ENCODE measurements at regions not wholly inside any gene's neighbourhood (a gene's known extent, or its start where the extent isn't known, plus 50 kb on each side); places are given as distances from the start of the nearest gene placed in this dataset.
"Not testable (repeated sequence)": the region's sequence is repeated elsewhere in the genome, so short reads cannot be mapped to it uniquely, and the experiment has no call there.

DNA sequence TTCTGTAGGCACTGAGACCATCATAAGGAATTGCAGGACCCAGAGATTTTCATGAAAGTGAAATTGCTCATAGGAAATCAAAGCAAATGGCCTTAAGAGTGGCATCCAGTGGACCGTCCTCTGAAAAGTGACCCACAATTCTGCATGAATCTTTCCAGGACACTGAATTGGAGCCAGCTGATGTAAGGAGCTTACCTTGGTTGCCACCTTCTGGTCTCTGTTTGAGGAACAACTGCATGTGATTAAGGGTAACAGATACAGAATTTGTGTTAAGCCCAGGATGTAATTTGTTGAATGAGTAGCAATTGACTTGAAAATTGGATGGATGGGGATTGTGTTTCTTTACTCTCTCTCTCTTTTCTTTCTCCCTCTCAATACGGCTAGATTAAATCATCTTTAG, 49.9 kb upstream of the GAS1 start:
- no peak for DNase-seq (ENCODE audit: low spot score)

DNA sequence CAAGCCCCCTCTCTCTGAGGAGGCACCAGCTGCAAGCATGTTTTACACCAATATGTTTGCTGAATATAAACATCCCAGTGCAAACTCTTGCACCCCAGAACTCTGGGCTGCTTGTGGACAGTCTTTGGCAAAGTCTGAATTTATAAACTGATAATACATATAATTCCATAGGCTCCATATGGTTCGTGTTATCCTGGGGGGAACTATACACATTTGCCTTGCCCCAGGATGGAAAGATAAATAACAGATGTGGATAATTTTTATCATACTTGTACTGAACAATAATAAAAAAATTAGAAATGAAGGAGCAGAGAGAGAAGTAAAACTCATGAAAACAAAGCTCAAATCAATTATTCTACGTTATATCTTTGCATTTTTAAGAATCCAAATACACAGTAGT, 50.6 kb upstream of the GAS1 start:
- DNase-seq (ENCODE audit: low spot score) = no peak

DNA sequence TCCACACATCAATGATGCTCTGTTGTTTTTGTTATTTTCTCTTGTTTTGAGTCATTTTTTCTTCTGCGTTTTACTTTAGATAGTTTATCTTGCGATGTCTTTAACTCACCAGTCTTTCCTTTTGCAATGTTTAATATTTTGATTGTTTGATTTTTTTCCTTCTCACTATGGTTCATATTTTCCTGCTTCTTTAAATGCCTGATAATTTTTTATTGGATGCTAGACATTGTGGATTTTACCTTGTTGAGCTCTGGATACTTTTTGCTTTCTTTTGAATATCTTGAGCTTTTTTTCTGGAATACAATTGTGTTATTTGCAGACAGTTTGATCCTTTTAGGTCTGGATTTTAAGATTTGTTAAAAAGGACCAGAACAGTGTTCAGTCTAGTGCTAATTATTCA, 55.2 kb upstream of the GAS1 start:
- no peak for DNase-seq (ENCODE audit: low spot score)

DNA sequence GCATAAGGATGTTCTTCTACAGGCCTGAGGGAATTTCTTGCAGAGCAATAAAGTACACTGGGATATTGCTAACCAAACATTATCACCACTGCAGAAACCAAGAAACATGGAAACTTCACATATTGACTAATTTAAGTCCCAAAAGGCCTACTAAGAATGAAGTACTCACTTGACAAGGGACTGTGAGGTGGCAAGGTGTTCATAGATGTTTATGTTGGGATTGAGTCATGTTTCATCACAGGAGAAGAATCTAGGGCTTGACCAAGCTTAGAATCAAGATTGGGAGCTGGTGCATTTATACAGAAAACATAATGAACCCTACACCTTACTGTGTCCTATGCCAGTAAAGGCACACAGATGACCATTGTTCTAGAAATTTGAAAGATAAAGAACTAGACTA, 56.7 kb upstream of the GAS1 start:
- DNase-seq (ENCODE audit: low spot score) = no peak

DNA sequence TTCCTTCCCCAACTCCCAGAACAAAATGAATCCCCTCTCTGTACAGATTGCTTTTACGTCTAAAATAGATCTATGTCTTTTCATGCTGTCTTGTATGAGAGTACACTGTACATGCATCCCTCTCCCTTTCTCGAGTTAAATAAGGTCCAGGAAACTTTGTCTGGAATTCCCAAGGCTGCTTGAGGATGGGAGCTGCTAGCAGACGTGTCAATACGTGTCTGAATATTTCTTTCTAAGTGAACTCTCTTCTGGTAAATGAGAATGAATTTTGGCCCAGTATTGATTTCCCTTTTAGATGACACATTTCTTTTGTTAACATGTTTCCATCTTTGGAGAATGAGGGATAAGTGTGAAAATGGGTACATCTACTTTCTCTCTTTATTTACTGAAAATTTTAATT, 59.6 kb upstream of the GAS1 start:
- no peak for DNase-seq (ENCODE audit: low spot score)

DNA sequence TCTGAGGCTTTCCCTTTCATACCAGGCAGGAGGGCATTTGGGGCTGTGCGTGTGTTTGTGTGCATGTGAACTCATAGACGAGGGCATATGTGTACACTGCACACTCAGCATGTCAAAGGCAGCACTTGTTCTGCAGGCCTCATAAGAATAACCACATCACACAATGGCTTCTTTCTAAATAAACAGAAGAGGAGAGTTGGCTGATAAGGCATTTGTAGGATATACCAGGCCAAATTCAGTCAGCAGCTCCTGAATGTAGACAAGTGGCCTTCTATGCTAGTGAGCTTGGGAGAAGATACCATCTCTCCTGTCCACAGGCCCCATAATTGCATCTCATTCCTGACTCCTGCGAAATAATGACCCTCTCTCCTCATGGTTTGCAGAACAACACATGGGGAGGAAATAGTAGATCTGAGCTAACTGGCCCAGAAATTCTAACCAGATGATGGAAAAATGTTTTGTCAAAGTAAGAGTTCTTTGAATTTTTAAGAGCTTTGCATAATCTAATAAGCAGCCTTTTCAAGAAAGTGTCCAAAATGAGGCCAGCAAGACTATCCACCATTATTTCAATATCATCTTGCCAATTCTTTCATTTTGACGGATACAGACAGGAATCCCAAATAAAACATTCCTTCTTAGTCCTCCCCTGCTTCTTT, 60.5 kb upstream of the GAS1 start:
- peak; percentile 26 for DNase-seq (ENCODE audit: low spot score)

DNA sequence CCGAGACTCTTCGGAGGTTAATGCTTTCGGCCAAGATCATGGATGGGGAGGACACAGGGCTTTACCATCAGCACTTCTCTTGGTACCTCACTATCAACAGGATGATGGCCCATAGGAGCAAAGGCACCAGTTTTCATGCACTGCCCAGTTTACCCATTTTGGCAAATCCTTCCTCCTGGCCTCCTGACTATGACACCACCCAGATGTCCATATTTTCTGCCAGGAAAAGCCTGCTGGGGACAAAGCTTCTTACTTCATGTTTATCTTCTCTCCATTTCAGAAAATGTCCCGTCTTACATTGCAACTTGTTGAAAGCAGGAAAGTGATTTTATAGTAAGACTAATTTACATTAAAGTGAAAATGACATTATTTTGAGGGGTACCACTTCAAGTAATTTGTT, 61.4 kb upstream of the GAS1 start:
- no peak for DNase-seq (ENCODE audit: low spot score)

DNA sequence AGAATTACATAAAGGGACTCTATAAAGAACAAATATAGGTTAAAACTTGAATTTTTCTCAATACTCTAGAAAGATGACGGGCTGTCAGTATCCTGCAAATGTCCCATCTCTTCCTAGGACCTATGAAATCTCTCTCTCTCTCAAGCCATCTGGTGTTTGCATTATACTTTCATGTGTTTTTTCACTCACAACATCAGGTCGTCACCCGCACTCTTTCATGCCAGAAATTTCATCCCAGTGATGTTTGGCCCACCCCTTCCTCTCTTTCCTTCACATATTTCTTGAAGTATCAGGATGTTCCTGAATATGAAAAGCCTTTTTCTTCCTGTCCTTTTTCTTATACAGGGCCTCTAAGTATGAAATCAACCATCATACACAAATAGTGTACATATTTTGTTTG, 63.3 kb upstream of the GAS1 start:
- no peak for DNase-seq (ENCODE audit: low spot score)

DNA sequence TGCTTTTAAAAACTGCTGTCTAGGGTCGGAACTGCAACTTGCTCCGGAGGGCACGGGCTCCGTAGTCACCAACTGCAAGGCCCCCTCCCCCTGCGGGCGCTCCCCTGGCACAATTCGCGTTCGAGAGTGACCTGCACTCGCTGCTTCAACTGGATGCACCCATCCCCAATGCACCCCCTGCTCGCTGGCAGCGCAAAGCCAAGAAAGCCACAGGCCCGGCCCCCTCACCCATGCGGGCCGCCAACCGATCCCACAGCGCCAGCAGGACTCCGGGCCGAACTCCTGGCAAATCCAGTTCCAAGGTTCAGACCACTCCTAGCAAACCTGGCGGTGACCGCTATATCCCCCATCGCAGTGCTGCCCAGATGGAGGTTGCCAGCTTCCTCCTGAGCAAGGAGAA, 64.2 kb upstream of the GAS1 start:
- no peak for DNase-seq (ENCODE audit: low spot score)

DNA sequence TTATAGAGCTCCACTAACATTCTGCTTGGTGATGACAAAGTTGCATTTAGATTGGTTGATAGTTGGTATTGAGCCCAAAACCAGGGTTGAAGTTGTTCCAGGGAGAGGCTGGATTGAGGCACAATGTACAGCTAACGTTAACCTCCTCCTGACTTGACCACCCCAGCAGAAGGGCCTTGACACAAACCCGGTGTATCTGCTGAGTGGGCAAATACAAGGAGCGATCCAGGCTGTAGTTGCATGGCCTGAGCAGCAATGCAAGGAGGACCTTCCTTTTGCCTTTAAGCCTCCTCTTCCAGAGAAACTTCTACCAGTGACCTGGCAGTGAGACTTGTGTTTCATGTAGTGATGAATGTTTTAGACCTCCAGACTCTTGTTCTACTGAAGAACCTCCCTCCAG, 66.2 kb upstream of the GAS1 start:
- DNase-seq (ENCODE audit: low spot score) = no peak

DNA sequence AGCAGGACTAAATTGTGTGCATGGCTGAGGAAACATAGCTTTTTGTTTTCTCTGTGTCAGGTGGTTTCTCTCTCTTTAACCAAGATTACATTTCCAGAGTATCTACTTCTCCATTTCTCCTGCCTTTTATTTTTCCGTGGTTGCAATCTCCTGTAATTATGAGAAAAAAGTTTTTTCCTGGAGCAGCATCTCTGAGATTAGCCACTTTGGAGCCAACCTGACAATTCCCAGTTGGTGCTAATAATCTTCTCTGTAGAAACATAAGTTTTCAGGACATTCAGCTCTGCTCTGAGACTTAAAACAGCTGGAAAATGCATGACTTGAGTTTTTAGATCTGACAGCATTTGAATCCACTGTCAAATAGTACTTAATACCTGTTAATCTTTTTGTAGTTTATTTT, 67.1 kb upstream of the GAS1 start:
- DNase-seq (ENCODE audit: low spot score) = no peak

DNA sequence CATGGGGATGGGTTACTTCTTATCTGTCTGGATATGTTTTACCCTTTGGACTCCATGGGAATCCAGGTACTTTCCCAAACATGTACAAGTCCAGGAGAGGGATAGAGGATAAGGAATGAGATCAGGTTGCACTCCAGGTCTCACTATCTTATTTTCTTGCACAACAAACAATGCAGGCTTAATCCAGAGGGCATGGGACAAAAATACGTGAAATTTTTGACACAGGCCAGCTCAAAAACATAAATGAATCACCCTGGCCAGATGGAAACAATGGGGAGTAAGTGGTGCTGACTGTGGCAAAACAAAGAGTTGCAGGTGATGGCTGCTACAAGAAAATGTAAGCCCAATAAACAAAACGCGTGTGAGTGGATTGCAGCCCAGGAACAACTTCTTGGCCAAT, 69.4 kb upstream of the GAS1 start:
- DNase-seq (ENCODE audit: low spot score) = no peak

DNA sequence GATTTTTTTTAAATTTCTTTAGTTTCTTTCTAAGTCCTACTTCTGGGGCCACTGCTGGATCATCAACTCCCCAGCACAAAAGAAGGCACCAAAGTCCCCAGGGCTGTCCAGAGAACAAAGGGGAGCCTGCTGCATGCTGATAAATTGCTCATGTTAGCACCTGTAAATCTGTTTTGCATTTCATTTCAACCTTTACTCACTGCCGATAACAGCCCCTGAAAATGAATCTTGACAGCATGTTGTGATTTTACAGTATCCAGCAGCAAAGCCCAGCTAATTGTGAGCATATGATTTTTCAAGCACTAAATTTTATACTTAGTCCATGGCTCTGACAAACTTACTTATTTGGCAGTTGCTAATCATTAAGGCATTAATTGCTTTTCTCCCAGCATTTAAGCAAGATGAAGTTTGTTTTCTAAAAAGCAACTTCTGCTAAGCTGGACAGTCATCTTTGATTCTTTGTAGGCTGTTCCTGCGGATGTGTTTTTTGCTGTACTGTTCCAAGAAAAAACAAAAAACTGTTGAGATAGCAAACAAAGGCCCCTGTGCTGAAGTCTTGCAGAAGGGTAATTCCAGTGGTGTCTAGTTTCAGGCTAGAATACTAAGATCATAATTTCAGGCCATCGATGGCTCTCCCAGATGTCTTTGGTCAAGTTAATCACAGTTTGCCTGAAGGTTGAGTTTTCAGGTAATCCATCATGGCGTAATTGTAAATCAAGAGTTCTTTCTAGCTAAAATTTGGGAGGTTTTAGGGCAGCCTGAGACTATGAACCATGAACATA, 73.1 kb upstream of the GAS1 start:
- no peak for DNase-seq (ENCODE audit: low spot score)

DNA sequence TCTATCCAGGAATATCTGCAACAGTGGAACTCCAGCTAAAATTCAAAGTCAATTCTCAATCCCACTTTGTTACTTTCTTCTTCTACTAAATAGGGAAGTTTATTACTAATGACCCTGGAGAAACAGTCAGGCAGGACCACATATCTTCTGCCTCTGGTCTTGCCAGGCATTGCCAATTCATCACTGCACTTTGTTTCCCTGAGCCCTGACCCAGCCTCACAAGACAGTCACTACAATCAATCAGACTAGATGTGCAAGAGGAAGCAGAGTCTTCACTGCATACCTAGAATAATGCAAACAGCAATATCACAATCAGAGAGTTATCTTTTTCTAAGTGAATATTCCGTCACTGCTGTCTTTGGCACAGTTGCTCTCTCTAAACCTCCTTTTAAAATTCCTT, 74.9 kb upstream of the GAS1 start:
- no peak for DNase-seq (ENCODE audit: low spot score)

DNA sequence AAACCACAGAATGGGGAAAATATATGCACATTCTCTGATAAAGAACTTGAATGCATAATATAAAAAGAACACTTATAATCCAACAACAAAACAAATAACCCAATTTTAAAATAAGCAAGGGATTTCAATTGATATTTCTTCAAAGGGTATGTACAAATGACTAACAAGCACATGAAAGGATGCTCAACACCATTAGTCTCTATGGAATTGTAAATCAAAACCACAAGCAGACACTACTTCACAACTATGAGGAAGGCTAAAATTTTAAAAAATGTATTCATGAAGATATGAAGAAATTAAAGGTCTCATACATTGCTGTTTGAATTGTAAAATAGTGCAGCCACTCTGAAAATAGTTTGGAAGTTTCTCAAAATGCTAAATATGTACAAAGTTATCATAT, 78.9 kb upstream of the GAS1 start:
- no peak for DNase-seq (ENCODE audit: low spot score)

DNA sequence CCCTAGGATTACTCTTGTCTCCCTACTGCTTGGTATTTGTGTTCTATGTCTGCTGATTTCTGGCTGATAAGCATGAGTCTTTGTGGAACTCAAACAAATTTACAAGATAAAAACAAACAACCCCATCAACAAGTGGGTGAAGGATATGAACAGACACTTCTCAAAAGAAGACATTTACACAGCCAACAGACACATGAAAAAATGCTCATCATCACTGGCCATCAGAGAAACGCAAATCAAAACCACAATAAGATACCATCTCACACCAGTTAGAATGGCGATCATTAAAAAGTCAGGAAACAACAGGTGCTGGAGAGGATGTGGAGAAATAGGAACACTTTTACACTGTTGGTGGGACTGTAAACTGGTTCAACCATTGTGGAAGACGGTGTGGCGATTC, 81.5 kb upstream of the GAS1 start:
- not testable (repeated sequence) for DNase-seq (ENCODE audit: low spot score)

DNA sequence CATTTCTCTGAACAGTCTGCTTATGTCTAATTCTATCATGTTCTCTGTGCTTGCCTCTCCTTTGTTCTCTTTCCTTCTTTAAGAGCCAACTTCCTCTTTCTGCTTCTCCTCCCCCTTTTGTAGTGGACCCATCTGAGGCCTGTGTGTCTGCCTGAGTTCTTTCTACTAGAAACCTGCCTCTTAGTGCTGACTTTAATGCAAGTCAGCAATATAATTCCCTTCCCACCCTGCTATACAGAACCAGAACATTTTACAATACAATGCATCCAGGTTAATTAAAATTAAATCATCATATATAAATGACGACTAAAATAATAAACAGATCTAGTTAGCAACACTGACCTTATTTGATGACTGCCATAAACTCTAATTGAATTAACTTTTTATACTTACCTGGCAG, 82.6 kb upstream of the GAS1 start:
- DNase-seq (ENCODE audit: low spot score) = no peak

DNA sequence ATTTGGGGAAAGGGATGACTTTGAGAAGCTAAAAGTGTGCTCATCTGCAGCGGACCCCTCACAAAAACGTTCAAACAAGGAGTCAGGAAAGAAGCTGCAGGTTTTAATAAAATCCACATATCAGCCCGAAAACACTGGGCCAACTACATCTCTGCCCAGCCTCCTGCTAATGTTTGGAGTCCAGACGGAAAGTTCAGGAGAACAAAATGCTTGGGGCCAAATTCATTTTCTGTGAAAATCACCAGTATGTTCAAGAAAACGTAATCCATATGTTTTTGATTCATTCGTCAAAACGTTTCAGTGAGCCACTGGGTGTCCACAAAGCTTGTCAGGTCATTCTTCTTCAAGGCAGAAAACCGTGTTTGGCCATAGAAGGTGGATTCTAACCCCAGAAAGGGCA, 87.5 kb upstream of the GAS1 start:
- no peak for DNase-seq (ENCODE audit: low spot score)

DNA sequence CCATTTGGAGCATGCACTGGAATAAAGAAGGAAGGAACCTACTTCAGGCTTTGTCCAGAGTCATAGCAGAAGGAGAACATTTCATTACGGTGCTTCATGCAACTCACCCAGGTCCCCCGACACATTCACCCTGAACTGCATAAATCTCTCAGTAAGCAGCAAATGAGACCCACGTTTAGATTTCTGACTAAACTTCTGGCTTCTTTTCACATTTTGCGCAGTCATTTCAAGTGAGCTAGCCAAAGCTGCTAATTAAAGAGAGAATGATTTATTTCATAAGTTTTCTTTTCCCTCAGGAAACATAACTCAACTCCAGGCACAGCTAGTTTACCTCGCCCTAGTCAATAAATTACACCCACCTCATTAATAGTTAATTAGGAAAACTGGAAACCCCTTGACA, 88.6 kb upstream of the GAS1 start:
- no peak for DNase-seq (ENCODE audit: low spot score)

DNA sequence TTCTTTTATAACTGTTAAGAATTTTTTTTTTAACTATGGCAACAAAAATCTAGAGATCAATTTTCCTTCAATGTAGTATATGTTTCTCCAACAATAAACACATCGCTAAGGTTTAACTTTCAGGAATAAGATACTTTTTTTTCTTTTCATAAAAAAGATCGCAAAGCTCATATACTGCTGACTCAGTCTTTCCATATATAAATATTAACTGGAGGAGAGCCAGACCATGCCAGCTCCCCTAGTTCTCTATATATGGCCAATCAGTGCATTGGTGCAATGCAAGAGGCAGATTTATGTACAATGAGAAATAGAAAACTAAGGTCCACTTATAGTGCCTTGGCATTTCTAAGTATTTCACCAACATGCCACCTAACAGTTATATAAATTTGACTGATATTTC, 89.2 kb upstream of the GAS1 start:
- peak; percentile 42 for DNase-seq (ENCODE audit: low spot score)

DNA sequence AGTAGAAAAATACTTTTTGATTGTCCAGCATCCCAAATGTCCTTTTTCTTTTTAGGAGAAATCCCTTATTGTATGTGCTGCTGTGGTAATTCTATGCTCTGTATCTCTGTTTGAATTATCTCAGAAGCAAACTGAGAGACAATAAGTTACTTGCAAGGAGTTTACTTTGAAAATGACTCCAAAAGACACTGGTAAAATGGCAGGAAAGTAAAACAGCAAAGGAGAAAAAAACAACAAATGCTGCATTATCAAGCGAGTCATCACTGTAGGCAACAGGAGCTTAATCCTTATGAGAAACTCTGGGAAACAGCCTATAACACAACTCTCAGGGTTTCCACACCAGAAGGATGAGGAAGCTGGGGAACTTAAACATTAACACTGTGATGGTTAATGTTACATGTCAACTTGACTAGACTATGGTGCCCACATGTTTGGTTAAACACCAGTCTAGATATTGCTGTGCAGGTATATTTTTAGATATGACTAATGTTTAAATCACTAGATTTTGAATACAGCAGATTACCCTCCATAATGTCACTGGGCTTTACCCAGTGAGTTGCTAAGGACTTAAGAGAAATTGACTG, 92.6 kb upstream of the GAS1 start:
- no peak for DNase-seq (ENCODE audit: low spot score)

DNA sequence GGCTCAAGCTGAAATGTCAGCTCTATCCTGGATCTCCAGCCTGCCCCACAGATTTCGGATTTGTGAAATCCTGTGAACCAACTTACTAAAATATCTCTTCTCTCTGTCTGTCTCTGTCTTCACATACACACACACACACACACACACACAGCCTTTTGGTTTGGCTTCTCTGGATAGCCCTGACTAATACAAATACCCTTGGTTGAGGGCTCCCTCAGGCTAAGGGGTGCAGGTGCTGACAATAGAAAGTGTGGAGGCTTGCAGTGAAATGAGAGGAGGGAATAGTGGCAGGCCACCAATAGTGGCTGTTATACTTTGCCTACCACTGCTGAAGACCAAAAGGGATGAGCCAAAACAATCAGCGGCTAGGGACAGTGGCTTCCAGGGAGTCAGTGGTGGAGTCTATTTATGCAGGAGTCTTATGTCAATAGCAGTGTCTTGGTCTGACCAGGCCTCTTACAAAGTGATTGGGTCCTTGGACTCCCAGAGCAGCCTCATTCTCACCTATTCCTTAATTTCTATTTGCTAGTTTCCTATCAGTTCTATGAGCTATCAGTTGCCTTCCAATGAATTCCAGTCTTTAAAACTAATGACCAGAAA, 93.2 kb upstream of the GAS1 start:
- DNase-seq (ENCODE audit: low spot score) = no peak

Measured in umbilical cord (tissue), 1 donor.